Uterus (tissue), 3 donors: ENCODE measurements at regions not wholly inside any gene's neighbourhood (a gene's known extent, or its start where the extent isn't known, plus 50 kb on each side); places are given as distances from the start of the nearest gene placed in this dataset.

Experiments used
- DNase-seq, 2 donors: peaks; one replicate each; pipeline ENCODE4 v3.0.0-alpha.2; 2019 to 2020
- H3K27ac ChIP-seq, 2 donors: fragments of 200-600 bp; sonication (generic); 1 replicate in 1 of 2; 2 replicates in 1 of 2; pipeline ENCODE4 v1.5.1; 2016 to 2018
- H3K27me3 ChIP-seq, 2 donors: fragments of 200-600 bp; sonication (generic); one replicate each; pipeline ENCODE4 v1.5.1; 2018 to 2019; ENCODE audit warnings: control low read depth in 1 of 2
- H3K36me3 ChIP-seq, 2 donors: fragments of 200-600 bp; sonication (generic); one replicate each; pipeline ENCODE4 v1.5.1; 2019; ENCODE audit warnings: control low read depth in 1 of 2
- H3K4me1 ChIP-seq, 2 donors: fragments of 200-600 bp; sonication (generic); one replicate each; pipeline ENCODE4 v1.5.1; 2018 to 2019; ENCODE audit warnings: control low read depth in 1 of 2
- H3K4me3 ChIP-seq, 2 donors: fragments of 200-600 bp; sonication (generic); 1 replicate in 1 of 2; 2 replicates in 1 of 2; pipeline ENCODE4 v1.5.1; 2018 to 2019; ENCODE audit warnings: mild to moderate bottlenecking in 1 of 2
- H3K9me3 ChIP-seq, 2 donors: fragments of 200-600 bp; sonication (generic); one replicate each; pipeline ENCODE4 v1.5.1; 2019; ENCODE audit warnings: control low read depth in 1 of 2
- CTCF ChIP-seq, 4 experiments: fragments of 200-600 bp in 2 of 4; fragments of 450-650 bp in 2 of 4; sonication (generic) in 2 of 4; IDR thresholded peaks; one replicate each; pipeline ENCODE4 v1.5.1; 2016 to 2019; ENCODE audit warnings: antibody characterized with exemption in 4 of 4, mild to moderate bottlenecking in 2 of 4, moderate library complexity in 1 of 4
- POLR2A ChIP-seq, 2 donors: fragments of 450-650 bp; IDR thresholded peaks; one replicate each; pipeline ENCODE4 v1.6.1; 2016; ENCODE audit warnings: antibody characterized with exemption in 2 of 2, mild to moderate bottlenecking in 1 of 2, moderate library complexity in 1 of 2
- intact Hi-C: fragments of 100-400 bp; cut with DNase I; formaldehyde crosslinking; loops from one replicate; pipeline ENCODE4 v1.15.1; 2023; ENCODE audit warnings: low total_unique reads
- donor health status: DM: yes; HTN: yes; CAD: no.

DNA sequence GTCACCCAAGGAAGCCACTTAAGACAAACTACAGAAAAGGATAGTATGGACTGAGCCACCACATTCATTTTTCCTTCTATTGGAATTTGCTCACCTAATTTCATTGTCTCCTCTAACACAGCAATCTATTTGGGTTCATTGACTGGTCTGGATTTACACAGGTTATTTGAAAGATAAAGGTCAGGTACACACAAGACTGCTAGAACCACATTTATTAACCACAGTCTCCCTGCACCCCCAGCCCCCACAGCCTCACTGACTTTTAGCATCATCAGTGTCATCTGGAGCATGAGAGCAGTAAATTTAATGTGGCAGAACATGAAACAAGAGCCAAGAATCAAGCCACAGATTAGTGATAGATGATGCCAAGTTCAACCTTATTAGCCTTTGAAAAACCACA lies 226.9 kb upstream of the GYPC start:
- H3K4me3 ChIP-seq: no peak overlapping the region
- no peak overlapping the region for H3K27ac ChIP-seq
- no peak for DNase-seq
- intact Hi-C loops: no loop called here
- H3K4me1 ChIP-seq: no peaks in the 10 kb centered on the region
- no peaks in the 10 kb centered on the region for H3K36me3 ChIP-seq
- no peaks in the 10 kb centered on the region for H3K27me3 ChIP-seq
- H3K9me3 ChIP-seq: no peaks in the 10 kb centered on the region
- TF ChIP-seq POLR2A (IDR thresholded peaks at IDR 0.05) (no peak), CTCF (IDR thresholded peaks at IDR 0.05) (no peak)

- no peak for DNase-seq
- H3K36me3 ChIP-seq: no peaks in the 10 kb centered on the region
- no peaks in the 10 kb centered on the region for H3K9me3 ChIP-seq
- no peaks in the 10 kb centered on the region for H3K4me1 ChIP-seq
- no peak overlapping the region for H3K27ac ChIP-seq
- intact Hi-C loops: no loop called here
- H3K27me3 ChIP-seq: no peaks in the 10 kb centered on the region
- H3K4me3 ChIP-seq: no peak overlapping the region
- no peak for TF ChIP-seq CTCF (IDR thresholded peaks at IDR 0.05)
- no peak for TF ChIP-seq POLR2A (IDR thresholded peaks at IDR 0.05)
Measured at GRCh38 chr2:126431136-126431535, 224.8 kb upstream of the GYPC start.

GRCh38 chr2:126436411-126436810 lies 219.5 kb upstream of the GYPC start:
- intact Hi-C loops: no loop called here
- Histone ChIP-seq H3K27ac (no peak overlapping the region), H3K9me3 (no peaks in the 10 kb centered on the region), H3K4me3 (no peak overlapping the region), H3K4me1 (no peaks in the 10 kb centered on the region), H3K36me3 (no peaks in the 10 kb centered on the region), H3K27me3 (no peaks in the 10 kb centered on the region)
- TF ChIP-seq CTCF (IDR thresholded peaks at IDR 0.05) (no peak), POLR2A (IDR thresholded peaks at IDR 0.05) (no peak)
- DNase-seq: no peak

- Histone ChIP-seq H3K4me3 (no peak overlapping the region), H3K27ac (no peak overlapping the region), H3K4me1 (no peaks in the 10 kb centered on the region), H3K36me3 (no peaks in the 10 kb centered on the region), H3K9me3 (no peaks in the 10 kb centered on the region), H3K27me3 (no peaks in the 10 kb centered on the region)
- no peak for DNase-seq
- intact Hi-C loops: no loop called here
- TF ChIP-seq CTCF (IDR thresholded peaks at IDR 0.05) (no peak), POLR2A (IDR thresholded peaks at IDR 0.05) (no peak)
Measured at GRCh38 chr2:126437016-126437415, 218.9 kb upstream of the GYPC start.

GRCh38 chr2:126444512-126444911 lies 211.4 kb upstream of the GYPC start:
- H3K4me1 ChIP-seq: no peaks in the 10 kb centered on the region
- H3K27me3 ChIP-seq: no peaks in the 10 kb centered on the region
- no peak for DNase-seq
- no peak overlapping the region for H3K27ac ChIP-seq
- TF ChIP-seq POLR2A (IDR thresholded peaks at IDR 0.05) (no peak), CTCF (IDR thresholded peaks at IDR 0.05) (no peak)
- no peaks in the 10 kb centered on the region for H3K36me3 ChIP-seq
- no peak overlapping the region for H3K4me3 ChIP-seq
- H3K9me3 ChIP-seq: no peaks in the 10 kb centered on the region
- intact Hi-C loops: no loop called here
